ENCODE measurements at regions not wholly inside any gene's neighbourhood (a gene's known extent, or its start where the extent isn't known, plus 50 kb on each side); places are given as distances from the start of the nearest gene placed in this dataset.

DNA sequence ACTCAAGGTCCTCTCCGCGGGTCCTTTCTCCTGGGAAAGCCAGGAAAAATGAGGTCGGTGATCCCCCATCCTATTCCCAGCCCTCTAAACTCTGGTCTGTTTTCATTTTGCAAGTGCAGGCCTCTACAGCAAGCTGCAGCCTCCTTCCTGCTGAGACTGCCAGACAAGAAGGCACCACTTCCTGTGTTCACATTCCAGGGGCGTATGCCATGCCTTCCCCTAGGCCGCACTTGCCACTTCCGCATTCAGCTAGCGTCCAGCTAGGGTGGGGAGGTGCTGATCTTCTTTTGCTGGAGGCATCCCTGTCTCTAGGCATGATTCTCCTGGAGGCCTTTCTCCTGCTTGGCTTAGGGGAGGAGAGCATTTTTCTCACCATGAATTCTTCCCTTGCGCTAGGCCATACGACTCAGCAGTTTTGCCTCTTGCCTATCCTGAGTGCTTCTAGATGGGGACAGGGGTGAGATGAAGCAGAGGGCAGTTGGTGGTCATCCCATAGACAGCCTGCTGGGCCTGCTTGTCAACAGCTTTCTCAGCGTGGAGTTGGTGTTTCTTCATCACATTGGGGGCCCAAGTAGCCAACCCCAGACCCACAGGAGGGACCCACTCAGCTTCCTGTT, 328.9 kb downstream of the RPS24 start:
- H3K9ac ChIP-seq (ENCODE audit: insufficient read depth, low read length): no peak overlapping the region
- peak in 1 of 2 donors; percentile 43 for DNase-seq (ENCODE audit: low read depth in 2 of 2)
- H3K27ac ChIP-seq (ENCODE audit: insufficient read depth, low read length): no peak overlapping the region
- H3K36me3 ChIP-seq (ENCODE audit: control insufficient read depth, insufficient read depth, low read length): no peaks in the 10 kb centered on the region
- no peak overlapping the region for H2AFZ ChIP-seq (ENCODE audit: low read length)
- TF ChIP-seq, protein P1, sequence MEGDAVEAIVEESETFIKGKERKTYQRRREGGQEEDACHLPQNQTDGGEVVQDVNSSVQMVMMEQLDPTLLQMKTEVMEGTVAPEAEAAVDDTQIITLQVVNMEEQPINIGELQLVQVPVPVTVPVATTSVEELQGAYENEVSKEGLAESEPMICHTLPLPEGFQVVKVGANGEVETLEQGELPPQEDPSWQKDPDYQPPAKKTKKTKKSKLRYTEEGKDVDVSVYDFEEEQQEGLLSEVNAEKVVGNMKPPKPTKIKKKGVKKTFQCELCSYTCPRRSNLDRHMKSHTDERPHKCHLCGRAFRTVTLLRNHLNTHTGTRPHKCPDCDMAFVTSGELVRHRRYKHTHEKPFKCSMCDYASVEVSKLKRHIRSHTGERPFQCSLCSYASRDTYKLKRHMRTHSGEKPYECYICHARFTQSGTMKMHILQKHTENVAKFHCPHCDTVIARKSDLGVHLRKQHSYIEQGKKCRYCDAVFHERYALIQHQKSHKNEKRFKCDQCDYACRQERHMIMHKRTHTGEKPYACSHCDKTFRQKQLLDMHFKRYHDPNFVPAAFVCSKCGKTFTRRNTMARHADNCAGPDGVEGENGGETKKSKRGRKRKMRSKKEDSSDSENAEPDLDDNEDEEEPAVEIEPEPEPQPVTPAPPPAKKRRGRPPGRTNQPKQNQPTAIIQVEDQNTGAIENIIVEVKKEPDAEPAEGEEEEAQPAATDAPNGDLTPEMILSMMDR (conservative IDR thresholded peaks at IDR 0.05 in 1 of 2, IDR thresholded peaks at IDR 0.05 in 1 of 2; ENCODE audit: low read depth in 1 of 2, low read length in 2 of 2): no peak
- TF ChIP-seq EZH2 (IDR thresholded peaks at IDR 0.05; ENCODE audit: low read length, missing control alignments): no peak
- peaks cover 29% of the 10 kb centered on the region for H3K27me3 ChIP-seq (ENCODE audit: control insufficient read depth, insufficient read depth, low read length)
- H3K4me2 ChIP-seq (ENCODE audit: extremely low read depth, insufficient read depth, low read length): no peak overlapping the region
- H3K4me3 ChIP-seq (replicated peaks in 1 of 4; ENCODE audit: control extremely low read depth in 1 of 4, insufficient read depth in 1 of 4, low read depth in 3 of 4, low read length in 4 of 4): no peak overlapping the region
- H3K79me2 ChIP-seq (ENCODE audit: control insufficient read depth, insufficient read depth, low read length): no peaks in the 10 kb centered on the region
- H3K4me1 ChIP-seq (ENCODE audit: control insufficient read depth, extremely low read depth, insufficient read depth, low read length): no peaks in the 10 kb centered on the region
- no peaks in the 10 kb centered on the region for H3K9me3 ChIP-seq (ENCODE audit: control insufficient read depth, insufficient read depth, low read depth, low read length)
- no peaks in the 10 kb centered on the region for H4K20me1 ChIP-seq (ENCODE audit: control insufficient read depth, extremely low read depth, insufficient read depth, low read length)

GRCh38 chr10:78363190-78363589, 329.5 kb downstream of the RPS24 start:
- Histone ChIP-seq H2AFZ (ENCODE audit: low read length) (no peak overlapping the region), H3K27me3 (ENCODE audit: control insufficient read depth, insufficient read depth, low read length) (peaks cover 34% of the 10 kb centered on the region)
- TF ChIP-seq EZH2 (IDR thresholded peaks at IDR 0.05; ENCODE audit: low read length, missing control alignments): no peak
- TF ChIP-seq, protein P1 (conservative IDR thresholded peaks at IDR 0.05 in 1 of 2, IDR thresholded peaks at IDR 0.05 in 1 of 2; ENCODE audit: low read depth in 1 of 2, low read length in 2 of 2): no peak

GRCh38 chr10:78365694-78366093, 332.0 kb downstream of the RPS24 start:
- Histone ChIP-seq H3K27me3 (ENCODE audit: control insufficient read depth, insufficient read depth, low read length) (peaks cover 36% of the 10 kb centered on the region), H3K4me2 (ENCODE audit: extremely low read depth, insufficient read depth, low read length) (no peak overlapping the region), H3K79me2 (ENCODE audit: control insufficient read depth, insufficient read depth, low read length) (no peaks in the 10 kb centered on the region), H3K4me3 (replicated peaks in 1 of 4; ENCODE audit: control extremely low read depth in 1 of 4, insufficient read depth in 1 of 4, low read depth in 3 of 4, low read length in 4 of 4) (no peak overlapping the region), H3K9me3 (ENCODE audit: control insufficient read depth, insufficient read depth, low read depth, low read length) (no peaks in the 10 kb centered on the region), H2AFZ (ENCODE audit: low read length) (no peak overlapping the region), H3K9ac (ENCODE audit: insufficient read depth, low read length) (no peak overlapping the region), H4K20me1 (ENCODE audit: control insufficient read depth, extremely low read depth, insufficient read depth, low read length) (no peaks in the 10 kb centered on the region), H3K4me1 (ENCODE audit: control insufficient read depth, extremely low read depth, insufficient read depth, low read length) (no peaks in the 10 kb centered on the region), H3K27ac (ENCODE audit: insufficient read depth, low read length) (no peak overlapping the region), H3K36me3 (ENCODE audit: control insufficient read depth, insufficient read depth, low read length) (no peaks in the 10 kb centered on the region)
- DNase-seq (ENCODE audit: low read depth in 2 of 2): peak in 1 of 2 donors; percentile 34
- TF ChIP-seq, protein P1 (conservative IDR thresholded peaks at IDR 0.05 in 1 of 2, IDR thresholded peaks at IDR 0.05 in 1 of 2; ENCODE audit: low read depth in 1 of 2, low read length in 2 of 2): no peak
- no peak for TF ChIP-seq EZH2 (IDR thresholded peaks at IDR 0.05; ENCODE audit: low read length, missing control alignments)

More at GRCh38 chr10:78363190-78363589, 329.5 kb downstream of the RPS24 start:
- H4K20me1 ChIP-seq (ENCODE audit: control insufficient read depth, extremely low read depth, insufficient read depth, low read length): no peaks in the 10 kb centered on the region
- no peak overlapping the region for H3K4me2 ChIP-seq (ENCODE audit: extremely low read depth, insufficient read depth, low read length)
- no peak overlapping the region for H3K9ac ChIP-seq (ENCODE audit: insufficient read depth, low read length)
- no peaks in the 10 kb centered on the region for H3K79me2 ChIP-seq (ENCODE audit: control insufficient read depth, insufficient read depth, low read length)
- no peak for DNase-seq (ENCODE audit: low read depth in 2 of 2)
- H3K9me3 ChIP-seq (ENCODE audit: control insufficient read depth, insufficient read depth, low read depth, low read length): no peaks in the 10 kb centered on the region
- no peak overlapping the region for H3K4me3 ChIP-seq (replicated peaks in 1 of 4; ENCODE audit: control extremely low read depth in 1 of 4, insufficient read depth in 1 of 4, low read depth in 3 of 4, low read length in 4 of 4)
- H3K27ac ChIP-seq (ENCODE audit: insufficient read depth, low read length): no peak overlapping the region
- no peaks in the 10 kb centered on the region for H3K36me3 ChIP-seq (ENCODE audit: control insufficient read depth, insufficient read depth, low read length)
- H3K4me1 ChIP-seq (ENCODE audit: control insufficient read depth, extremely low read depth, insufficient read depth, low read length): no peaks in the 10 kb centered on the region
